Stimulated activated CD4-positive, alpha-beta T cell treated with anti-CD3 and anti-CD28 coated beads, Interleukin-15, amount 100 ng/mL, for 1 hour (primary cell): ENCODE measurements at regions not wholly inside any gene's neighbourhood (a gene's known extent, or its start where the extent isn't known, plus 50 kb on each side); places are given as distances from the start of the nearest gene placed in this dataset.
"Not testable (repeated sequence)": the region's sequence is repeated elsewhere in the genome, so short reads cannot be mapped to it uniquely, and the experiment has no call there.

Experiments used
- DNase-seq, 2 donors: peaks; one replicate each; pipeline ENCODE4 v3.0.0-alpha.2; 2020; ENCODE audit warnings: low read depth in 1 of 2, low spot score in 1 of 2

GRCh38 chr1:213582976-213583567 is 404.7 kb upstream of the PROX1 start:
- DNase-seq, result no peak

GRCh38 chr1:213584272-213584671 is 403.5 kb upstream of the PROX1 start:
- DNase-seq, result no peak

GRCh38 chr1:213585402-213585801 is 402.4 kb upstream of the PROX1 start:
- no peak for DNase-seq

- DNase-seq, result no peak
Observed at GRCh38 chr1:213585959-213586586, 401.7 kb upstream of the PROX1 start.

GRCh38 chr1:213586587-213586972 is 401.2 kb upstream of the PROX1 start:
- DNase-seq, result no peak

- no peak for DNase-seq
Observed at GRCh38 chr1:213596729-213597128, 391.0 kb upstream of the PROX1 start.

GRCh38 chr1:213598263-213598662 is 389.5 kb upstream of the PROX1 start:
- no peak for DNase-seq

- DNase-seq, result no peak
Observed at GRCh38 chr1:213600879-213601278, 386.9 kb upstream of the PROX1 start.

GRCh38 chr1:213601705-213602104 is 386.1 kb upstream of the PROX1 start:
- not testable (repeated sequence) for DNase-seq

GRCh38 chr1:213602796-213603486 is 384.8 kb upstream of the PROX1 start:
- DNase-seq, result no peak

GRCh38 chr1:213604477-213604876 is 383.3 kb upstream of the PROX1 start:
- no peak for DNase-seq

GRCh38 chr1:213605732-213606131 is 382.0 kb upstream of the PROX1 start:
- no peak for DNase-seq

GRCh38 chr1:213606252-213606820 is 381.4 kb upstream of the PROX1 start:
- DNase-seq, result no peak

- no peak for DNase-seq
Observed at GRCh38 chr1:213613549-213613948, 374.2 kb upstream of the PROX1 start.

- no peak for DNase-seq
Observed at GRCh38 chr1:213615226-213615916, 372.4 kb upstream of the PROX1 start.

GRCh38 chr1:213617133-213617532 is 370.6 kb upstream of the PROX1 start:
- no peak for DNase-seq

- DNase-seq, result no peak
Observed at GRCh38 chr1:213618094-213618493, 369.7 kb upstream of the PROX1 start.

- DNase-seq, result no peak
Observed at GRCh38 chr1:213619026-213619425, 368.7 kb upstream of the PROX1 start.

GRCh38 chr1:213621077-213621476 is 366.7 kb upstream of the PROX1 start:
- DNase-seq, result no peak

- DNase-seq, result no peak
Observed at GRCh38 chr1:213622365-213623063, 365.3 kb upstream of the PROX1 start.

GRCh38 chr1:213623064-213623581 is 364.6 kb upstream of the PROX1 start:
- no peak for DNase-seq
